HEK293 (cell line): ENCODE measurements at regions not wholly inside any gene's neighbourhood (a gene's known extent, or its start where the extent isn't known, plus 50 kb on each side); places are given as distances from the start of the nearest gene placed in this dataset.

ENCODE experiments used
- CTCF ChIA-PET: fragments of 350-600 bp; formaldehyde crosslinking; extraction: SDS; loops from one replicate; lab custom pipeline; 2021; ENCODE audit warnings: antibody characterized with exemption; lab: Yijun Ruan, JAX
- POLR2A ChIA-PET: fragments of 300-600 bp; formaldehyde crosslinking; extraction: SDS; loops from one replicate; lab custom pipeline; 2020; ENCODE audit warnings: antibody characterized with exemption, inconsistent platforms; lab: Yijun Ruan, JAX
- H3K27ac ChIP-seq: fragments of 200-500 bp; sonication (Bioruptor generic); 2 replicates; pipeline ENCODE4 v1.5.1; 2014; ENCODE audit warnings: low read depth, low read length, control low read depth, inconsistent platforms; ENCODE audit errors: extremely low read depth
- H3K36me3 ChIP-seq, 2 experiments: fragments of 200-500 bp in 1 of 2; sonication (Bioruptor generic) in 1 of 2; 1 replicate in 1 of 2; 2 replicates in 1 of 2; pipeline ENCODE4 v1.5.1; 2014 to 2017; ENCODE audit warnings: inconsistent platforms in 2 of 2, low read length in 2 of 2; ENCODE audit not compliant: control insufficient read depth in 2 of 2, insufficient read depth in 1 of 2
- H3K4me1 ChIP-seq: fragments of 200-500 bp; sonication (Bioruptor generic); 2 replicates; pipeline ENCODE4 v1.5.1; 2014; ENCODE audit warnings: mild to moderate bottlenecking, low read length, inconsistent platforms; ENCODE audit not compliant: control insufficient read depth, insufficient read depth
- H3K4me3 ChIP-seq: 2 replicates; pipeline ENCODE4 v1.5.1; 2011; ENCODE audit warnings: low read depth, mild to moderate bottlenecking, control low read depth, low read length, moderate library complexity
- H3K9me3 ChIP-seq: fragments of 200-500 bp; sonication (Bioruptor generic); 2 replicates; pipeline ENCODE4 v1.5.1; 2014; ENCODE audit warnings: low read depth, low read length, inconsistent platforms; ENCODE audit not compliant: control insufficient read depth, insufficient read depth
- AEBP2 ChIP-seq: fragments of 450-650 bp; formaldehyde crosslinking; IDR thresholded peaks from 2 replicates; pipeline ENCODE4 v1.5.1; 2016; ENCODE audit warnings: missing biosample characterization, missing genetic modification characterization, borderline replicate concordance
- GLIS2 ChIP-seq: fragments of 450-650 bp; formaldehyde crosslinking; IDR thresholded peaks from 2 replicates; pipeline ENCODE4 v1.5.1; 2016; ENCODE audit warnings: missing biosample characterization, missing genetic modification characterization
- KLF7 ChIP-seq: fragments of 450-650 bp; formaldehyde crosslinking; IDR thresholded peaks from 2 replicates; pipeline ENCODE4 v1.5.1; 2016; ENCODE audit warnings: missing biosample characterization, missing genetic modification characterization, borderline replicate concordance
- ZEB2 ChIP-seq: fragments of 450-650 bp; formaldehyde crosslinking; IDR thresholded peaks from 2 replicates; pipeline ENCODE4 v1.5.1; 2016; ENCODE audit warnings: missing biosample characterization, missing genetic modification characterization
- ZNF10 ChIP-seq: fragments of 450-650 bp; formaldehyde crosslinking; IDR thresholded peaks from 2 replicates; pipeline ENCODE4 v1.5.1; 2017; ENCODE audit warnings: missing biosample characterization, missing genetic modification characterization
- ZNF157 ChIP-seq: fragments of 450-650 bp; formaldehyde crosslinking; IDR thresholded peaks from 2 replicates; pipeline ENCODE4 v1.5.1; 2016; ENCODE audit warnings: missing biosample characterization, missing genetic modification characterization
- ZNF16 ChIP-seq: fragments of 450-650 bp; formaldehyde crosslinking; IDR thresholded peaks from 2 replicates; pipeline ENCODE4 v1.5.1; 2016; ENCODE audit warnings: low read depth, missing biosample characterization, missing genetic modification characterization
- ZNF169 ChIP-seq: fragments of 450-650 bp; formaldehyde crosslinking; IDR thresholded peaks from 2 replicates; pipeline ENCODE4 v1.5.1; 2016; ENCODE audit warnings: missing biosample characterization, missing genetic modification characterization
- ZNF2 ChIP-seq: fragments of 450-650 bp; formaldehyde crosslinking; IDR thresholded peaks from 2 replicates; pipeline ENCODE4 v1.5.1; 2016; ENCODE audit warnings: missing biosample characterization, missing genetic modification characterization
- ZNF202 ChIP-seq: fragments of 450-650 bp; formaldehyde crosslinking; IDR thresholded peaks from 2 replicates; pipeline ENCODE4 v1.5.1; 2016; ENCODE audit warnings: missing biosample characterization, missing genetic modification characterization, borderline replicate concordance
- ZNF211 ChIP-seq: fragments of 450-650 bp; formaldehyde crosslinking; IDR thresholded peaks from 2 replicates; pipeline ENCODE4 v1.5.1; 2016; ENCODE audit warnings: low read depth, missing biosample characterization, missing genetic modification characterization
- ZNF248 ChIP-seq: fragments of 450-650 bp; formaldehyde crosslinking; IDR thresholded peaks from 2 replicates; pipeline ENCODE4 v1.5.1; 2017; ENCODE audit warnings: missing biosample characterization, missing genetic modification characterization
- ZNF335 ChIP-seq: fragments of 450-650 bp; formaldehyde crosslinking; conservative IDR thresholded peaks from 2 replicates; pipeline ENCODE4 v1.5.1; 2016; ENCODE audit warnings: missing biosample characterization, missing genetic modification characterization
- ZNF362 ChIP-seq: fragments of 450-650 bp; formaldehyde crosslinking; IDR thresholded peaks from 2 replicates; pipeline ENCODE4 v1.5.1; 2016; ENCODE audit warnings: missing biosample characterization, missing genetic modification characterization
- ZNF416 ChIP-seq: fragments of 450-650 bp; formaldehyde crosslinking; IDR thresholded peaks from 2 replicates; pipeline ENCODE4 v1.5.1; 2016; ENCODE audit warnings: missing biosample characterization, missing genetic modification characterization
- ZNF449 ChIP-seq: fragments of 450-650 bp; formaldehyde crosslinking; IDR thresholded peaks from 2 replicates; pipeline ENCODE4 v1.5.1; 2017; ENCODE audit warnings: missing biosample characterization, mild to moderate bottlenecking, missing genetic modification characterization, moderate library complexity
- ZNF518A ChIP-seq: fragments of 450-650 bp; formaldehyde crosslinking; conservative IDR thresholded peaks from 2 replicates; pipeline ENCODE4 v1.5.1; 2016; ENCODE audit warnings: low read depth, missing biosample characterization, missing genetic modification characterization
- ZNF561 ChIP-seq: fragments of 450-650 bp; IDR thresholded peaks from 2 replicates; pipeline ENCODE4 v1.5.1; 2018; ENCODE audit warnings: missing biosample characterization, missing genetic modification characterization, borderline replicate concordance
- ZNF580 ChIP-seq: fragments of 450-650 bp; formaldehyde crosslinking; IDR thresholded peaks from 2 replicates; pipeline ENCODE4 v1.5.1; 2016; ENCODE audit warnings: missing biosample characterization, missing genetic modification characterization
- ZNF660 ChIP-seq: fragments of 450-650 bp; IDR thresholded peaks from 2 replicates; pipeline ENCODE4 v1.5.1; 2018; ENCODE audit warnings: missing biosample characterization, mild to moderate bottlenecking, missing genetic modification characterization
- ZNF692 ChIP-seq: fragments of 450-650 bp; formaldehyde crosslinking; IDR thresholded peaks from 2 replicates; pipeline ENCODE4 v1.5.1; 2016; ENCODE audit warnings: missing biosample characterization, missing genetic modification characterization
- ZNF704 ChIP-seq: fragments of 450-650 bp; formaldehyde crosslinking; IDR thresholded peaks from 2 replicates; pipeline ENCODE4 v1.5.1; 2016; ENCODE audit warnings: missing biosample characterization, missing genetic modification characterization
- ZNF76 ChIP-seq: fragments of 450-650 bp; formaldehyde crosslinking; IDR thresholded peaks from 2 replicates; pipeline ENCODE4; 2016; ENCODE audit warnings: low read depth, missing biosample characterization, missing genetic modification characterization, borderline replicate concordance

GRCh38 chr3:148450819-148451218, 246.9 kb upstream of the AGTR1 start (continued):
- TF ChIP-seq ZNF416 (tag by site-specific recombination) (no peak), AEBP2 (no peak), ZNF248 (no peak), ZNF660 (tag by site-specific recombination) (no peak), ZNF157 (tag by site-specific recombination) (no peak), ZNF580 (tag by site-specific recombination) (no peak), ZNF211 (tag by site-specific recombination) (no peak)
- TF ChIP-seq, all 188 proteins: peak for 0

GRCh38 chr3:148451969-148452368, 245.7 kb upstream of the AGTR1 start:
- H3K27ac ChIP-seq, result no peak overlapping the region
- CTCF ChIA-PET, result interaction anchor here (0.7 kb wide), 1 partner anchor 52 kb away, joined by 3 read pairs; no protein-coding TSS in a partner anchor
- H3K9me3 ChIP-seq, result no peaks in the 10 kb centered on the region
- no peak for TF ChIP-seq ZNF692
- no peak for TF ChIP-seq ZNF10 (tag by site-specific recombination)
- no peak for TF ChIP-seq ZEB2 (tag by site-specific recombination)
- TF ChIP-seq ZNF2 (tag by site-specific recombination), result no peak
- TF ChIP-seq ZNF704, result no peak
- TF ChIP-seq ZNF211 (tag by site-specific recombination), result no peak
- TF ChIP-seq ZNF518A (tag by site-specific recombination), result no peak
- no peak for TF ChIP-seq ZNF335 (tag by site-specific recombination)
- TF ChIP-seq ZNF362, result no peak
- TF ChIP-seq ZNF449 (tag by site-specific recombination), result no peak
- no peak for TF ChIP-seq ZNF169
- TF ChIP-seq ZNF16, result no peak
- TF ChIP-seq ZNF76, result no peak
- TF ChIP-seq GLIS2 (tag by site-specific recombination), result no peak
- TF ChIP-seq ZNF202 (tag by site-specific recombination), result no peak
- no peak for TF ChIP-seq ZNF561
- no peak for TF ChIP-seq KLF7 (tag by site-specific recombination)
- no peak overlapping the region for H3K4me3 ChIP-seq
- H3K36me3 ChIP-seq, result no peaks in the 10 kb centered on the region
- POLR2A ChIA-PET, result no interaction called here
- H3K4me1 ChIP-seq, result no peaks in the 10 kb centered on the region
